ENCODE measurements at regions not wholly inside any gene's neighbourhood (a gene's known extent, or its start where the extent isn't known, plus 50 kb on each side); places are given as distances from the start of the nearest gene placed in this dataset.
"Not testable (repeated sequence)": the region's sequence is repeated elsewhere in the genome, so short reads cannot be mapped to it uniquely, and the experiment has no call there.

DNA sequence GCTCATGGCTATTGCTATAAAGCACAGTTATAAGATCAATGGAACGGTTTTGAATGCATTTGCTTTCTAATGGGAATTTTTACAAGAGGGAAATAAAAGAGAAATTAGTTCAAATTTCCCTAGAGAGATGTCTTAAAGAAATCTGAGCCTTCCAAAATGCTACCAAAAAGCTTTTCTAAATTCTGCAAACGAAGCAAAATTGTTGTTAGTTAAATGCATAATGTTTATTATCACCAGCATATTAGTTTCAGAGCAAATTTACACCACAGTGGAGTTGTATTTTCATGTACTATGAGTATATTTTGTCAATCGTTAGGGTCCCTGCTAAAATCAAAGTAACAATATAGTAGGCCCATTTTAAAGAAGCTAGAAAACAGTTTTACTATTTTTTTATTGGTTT is 67.4 kb upstream of the KIF2A start:
- DNase-seq; H3K4me1 Mint-ChIP-seq (ENCODE audit: low read depth); H3K4me3 Mint-ChIP-seq; H3K9me3 Mint-ChIP-seq; H3K27me3 Mint-ChIP-seq (ENCODE audit: low read depth); H3K27ac Mint-ChIP-seq; H3K36me3 Mint-ChIP-seq (ENCODE audit: low read depth): not testable (repeated sequence)
- CTCF ChIA-PET: interaction anchor here (0.6 to 0.7 kb wide), 2 partner anchors 15 to 1269 kb away, joined by 3 to 4 read pairs; no protein-coding TSS in a partner anchor
- intact Hi-C loops (cut with micrococcal nuclease): loop anchor here (5.0 kb wide), 1 partner anchor 49 kb away; no protein-coding TSS in a partner anchor

DNA sequence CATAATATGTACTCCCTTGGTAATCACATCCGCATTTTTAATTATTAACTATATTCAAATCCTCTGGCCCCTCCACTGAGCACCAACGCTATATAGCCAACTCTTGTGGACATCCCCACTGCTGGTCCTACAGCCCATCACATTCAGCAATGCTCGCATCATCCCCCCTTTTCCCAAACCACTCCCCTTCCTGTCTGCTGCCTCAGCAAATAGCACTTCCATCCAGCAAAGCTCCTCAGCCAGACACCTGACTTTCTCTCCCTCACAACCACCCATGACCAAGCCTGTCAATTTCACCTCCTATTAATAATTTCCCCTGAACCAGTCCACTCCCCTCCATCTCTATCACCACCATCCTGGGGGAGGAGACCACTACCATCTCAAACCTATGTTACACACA is 65.5 kb upstream of the KIF2A start:
- DNase-seq; H3K4me3 Mint-ChIP-seq; CTCF ChIA-PET; H3K36me3 Mint-ChIP-seq (ENCODE audit: low read depth); H3K27ac Mint-ChIP-seq; H3K9me3 Mint-ChIP-seq; H3K27me3 Mint-ChIP-seq (ENCODE audit: low read depth): not testable (repeated sequence)
- intact Hi-C loops (cut with micrococcal nuclease): loop anchor here (5.0 kb wide), 1 partner anchor 112 kb away; no protein-coding TSS in a partner anchor
- H3K4me1 Mint-ChIP-seq (ENCODE audit: low read depth): peaks cover 19% of the 10 kb centered on the region

DNA sequence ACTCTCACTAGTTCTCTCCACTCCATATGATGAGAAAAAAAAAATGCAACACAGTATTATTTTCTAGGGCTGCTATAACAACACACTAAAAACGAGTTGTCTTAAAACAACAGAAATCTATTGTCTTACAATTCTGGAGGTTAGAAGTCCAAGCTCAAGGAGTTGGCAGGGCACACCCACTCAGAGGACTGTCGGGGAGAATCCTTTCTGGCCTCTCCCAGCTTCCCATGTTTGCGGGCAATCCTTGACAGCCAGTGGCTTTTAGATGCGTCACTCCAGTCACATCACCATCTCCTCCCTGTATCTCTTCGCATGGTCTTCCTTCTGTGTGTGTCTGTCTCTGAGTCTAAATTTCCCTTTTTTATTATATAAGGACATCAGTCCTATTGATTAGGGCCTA is 64.0 kb upstream of the KIF2A start:
- DNase-seq; H3K27ac Mint-ChIP-seq; H3K9me3 Mint-ChIP-seq; H3K36me3 Mint-ChIP-seq (ENCODE audit: low read depth); H3K4me3 Mint-ChIP-seq; H3K27me3 Mint-ChIP-seq (ENCODE audit: low read depth); CTCF ChIA-PET: not testable (repeated sequence)
- intact Hi-C loops (cut with micrococcal nuclease): loop anchor here (5.0 kb wide), 1 partner anchor 110 kb away; no protein-coding TSS in a partner anchor
- H3K4me1 Mint-ChIP-seq (ENCODE audit: low read depth): peaks cover 19% of the 10 kb centered on the region

GRCh38 chr5:62243046-62243445 is 63.0 kb upstream of the KIF2A start:
- DNase-seq; H3K9me3 Mint-ChIP-seq; H3K27me3 Mint-ChIP-seq (ENCODE audit: low read depth); H3K36me3 Mint-ChIP-seq (ENCODE audit: low read depth); H3K4me3 Mint-ChIP-seq; H3K27ac Mint-ChIP-seq: not testable (repeated sequence)
- H3K4me1 Mint-ChIP-seq (ENCODE audit: low read depth): peaks cover 19% of the 10 kb centered on the region
- intact Hi-C loops (cut with micrococcal nuclease): loop anchor here (5.0 kb wide), 1 partner anchor 109 kb away; no protein-coding TSS in a partner anchor
- CTCF ChIA-PET: interaction anchor here (0.6 to 0.7 kb wide), 2 partner anchors 38 to 109 kb away, joined by 3 read pairs; no protein-coding TSS in a partner anchor

GRCh38 chr5:62248192-62248591 is 57.8 kb upstream of the KIF2A start:
- H3K27me3 Mint-ChIP-seq (ENCODE audit: low read depth); intact Hi-C loops (cut with micrococcal nuclease); H3K27ac Mint-ChIP-seq; H3K9me3 Mint-ChIP-seq; H3K4me3 Mint-ChIP-seq; H3K36me3 Mint-ChIP-seq (ENCODE audit: low read depth); DNase-seq: not testable (repeated sequence)
- peaks cover 24% of the 10 kb centered on the region for H3K4me1 Mint-ChIP-seq (ENCODE audit: low read depth)
- CTCF ChIA-PET: interaction anchor here (0.7 kb wide), 1 partner anchor 77 kb away, joined by 3 read pairs; no protein-coding TSS in a partner anchor

DNA sequence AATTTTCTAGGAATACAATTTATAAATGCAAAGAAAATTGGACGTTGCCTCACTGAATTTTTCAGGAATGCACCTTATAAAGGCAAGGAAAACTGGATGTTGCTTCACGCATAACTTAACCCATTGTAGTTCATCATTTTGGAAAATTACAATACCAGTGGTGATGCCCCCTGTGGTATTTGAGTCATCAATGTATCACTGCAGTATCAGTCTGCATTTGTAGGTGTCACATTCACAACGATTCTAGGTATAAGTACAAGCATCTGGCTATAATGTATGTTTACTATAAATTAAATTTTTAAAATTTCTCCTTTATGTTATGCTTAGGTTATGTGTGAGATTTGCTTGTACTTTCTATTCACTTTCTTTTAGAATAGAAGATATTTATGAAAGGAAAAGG is 55.9 kb upstream of the KIF2A start:
- H3K27ac Mint-ChIP-seq; H3K36me3 Mint-ChIP-seq (ENCODE audit: low read depth); H3K9me3 Mint-ChIP-seq; H3K27me3 Mint-ChIP-seq (ENCODE audit: low read depth); intact Hi-C loops (cut with micrococcal nuclease); DNase-seq; H3K4me3 Mint-ChIP-seq: not testable (repeated sequence)
- CTCF ChIA-PET: interaction anchor here (1.1 kb wide), 1 partner anchor 10 kb away, joined by 3 read pairs; no protein-coding TSS in a partner anchor
- peaks cover 28% of the 10 kb centered on the region for H3K4me1 Mint-ChIP-seq (ENCODE audit: low read depth)

- CTCF ChIA-PET: interaction anchor here (1.1 kb wide), 1 partner anchor 9 kb away, joined by 3 read pairs; no protein-coding TSS in a partner anchor
- peaks cover 30% of the 10 kb centered on the region for H3K4me1 Mint-ChIP-seq (ENCODE audit: low read depth)
- H3K27me3 Mint-ChIP-seq (ENCODE audit: low read depth); H3K36me3 Mint-ChIP-seq (ENCODE audit: low read depth); H3K27ac Mint-ChIP-seq; intact Hi-C loops (cut with micrococcal nuclease); H3K4me3 Mint-ChIP-seq; H3K9me3 Mint-ChIP-seq; DNase-seq: not testable (repeated sequence)
Measured at GRCh38 chr5:62250919-62251318, 55.1 kb upstream of the KIF2A start.

DNA sequence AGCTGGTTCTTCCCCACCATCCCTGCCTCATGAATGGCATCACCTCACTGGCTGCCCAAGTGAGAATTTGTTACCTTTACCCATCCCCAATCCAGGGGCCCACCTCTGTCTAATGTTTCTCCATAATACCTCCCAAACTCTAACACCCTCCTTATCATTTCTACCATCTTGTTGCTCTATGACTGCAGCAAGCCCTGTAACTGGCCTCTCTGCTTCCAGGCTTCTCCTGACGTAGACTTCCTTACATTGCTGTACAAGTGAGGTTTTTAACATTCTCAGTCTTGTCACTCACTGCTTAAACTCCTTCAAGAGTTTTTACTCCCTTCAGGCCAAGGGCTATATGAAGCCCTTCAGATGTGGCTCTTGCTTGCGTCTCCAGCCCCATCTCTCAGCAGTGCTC is 53.5 kb upstream of the KIF2A start:
- peaks cover 41% of the 10 kb centered on the region for H3K4me1 Mint-ChIP-seq (ENCODE audit: low read depth)
- CTCF ChIA-PET; H3K27me3 Mint-ChIP-seq (ENCODE audit: low read depth): not testable (repeated sequence)

DNA sequence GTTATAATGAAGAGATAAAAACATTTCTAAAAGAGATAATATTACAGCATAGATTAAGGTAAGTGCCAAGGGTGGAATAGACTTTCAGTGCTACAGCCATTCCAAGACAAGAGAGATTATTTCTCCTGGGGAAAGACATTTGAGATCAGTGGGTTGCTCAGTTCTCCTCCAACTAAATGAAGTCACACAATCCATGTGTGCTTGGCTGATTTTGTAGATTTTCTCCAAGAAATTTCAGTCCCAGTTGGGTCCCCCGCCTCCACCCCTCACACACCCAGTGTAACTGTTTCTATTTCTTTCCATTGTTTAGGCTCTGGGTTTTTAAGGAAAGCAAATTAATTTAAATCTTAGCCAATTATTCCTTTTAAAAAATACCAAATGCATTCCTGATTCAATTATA is 50.5 kb upstream of the KIF2A start:
- H3K27me3 Mint-ChIP-seq (ENCODE audit: low read depth); H3K9me3 Mint-ChIP-seq; CTCF ChIA-PET; H3K36me3 Mint-ChIP-seq (ENCODE audit: low read depth); DNase-seq; H3K4me3 Mint-ChIP-seq: not testable (repeated sequence)
- peaks cover 64% of the 10 kb centered on the region for H3K4me1 Mint-ChIP-seq (ENCODE audit: low read depth)
- intact Hi-C loops (cut with micrococcal nuclease): loop anchor here (5.0 kb wide), 1 partner anchor 923 kb away; the partner anchor contains the start of gene ZSWIM6
- H3K27ac Mint-ChIP-seq: peak overlapping the region; percentile 64

More for the DNA sequence above, 53.5 kb upstream of the KIF2A start:
- H3K9me3 Mint-ChIP-seq; H3K4me3 Mint-ChIP-seq; H3K36me3 Mint-ChIP-seq (ENCODE audit: low read depth); DNase-seq; H3K27ac Mint-ChIP-seq; intact Hi-C loops (cut with micrococcal nuclease): not testable (repeated sequence)

- Mint-ChIP-seq H3K9me3 (peaks cover 3% of the 10 kb centered on the region), H3K4me1 (ENCODE audit: low read depth) (peaks cover 67% of the 10 kb centered on the region), H3K36me3 (ENCODE audit: low read depth) (peaks cover 2% of the 10 kb centered on the region), H3K4me3 (peak overlapping the region; percentile 40), H3K27ac (peak overlapping the region; percentile 91), H3K27me3 (ENCODE audit: low read depth) (no peaks in the 10 kb centered on the region)
- intact Hi-C loops (cut with micrococcal nuclease): loop anchor here (1.0 to 5.0 kb wide), 2 partner anchors 50 to 924 kb away; partner anchors contain the start of genes KIF2A and ZSWIM6
- no peak for DNase-seq
- CTCF ChIA-PET: no interaction called here
Measured at GRCh38 chr5:62256161-62257019, 49.6 kb upstream of the KIF2A start.

All from activated naive CD4-positive, alpha-beta T cell treated with anti-CD3 and anti-CD28 coated beads for 36 hours (primary cell).